PC-3 (cell line): ENCODE measurements at regions not wholly inside any gene's neighbourhood (a gene's known extent, or its start where the extent isn't known, plus 50 kb on each side); places are given as distances from the start of the nearest gene placed in this dataset.

ENCODE experiments used
- CTCF ChIP-seq: fragments of 300-600 bp; sonication (generic); conservative IDR thresholded peaks from 2 replicates; pipeline ENCODE4 v1.5.1; 2017; ENCODE audit warnings: antibody characterized with exemption, low read depth, mild to moderate bottlenecking, low read length
- EZH2 ChIP-seq: fragments of 300-600 bp; sonication (generic); IDR thresholded peaks from one replicate; pipeline ENCODE4 v1.6.1; 2017; ENCODE audit warnings: antibody characterized with exemption, mild to moderate bottlenecking, low read length; ENCODE audit not compliant: unreplicated experiment

DNA sequence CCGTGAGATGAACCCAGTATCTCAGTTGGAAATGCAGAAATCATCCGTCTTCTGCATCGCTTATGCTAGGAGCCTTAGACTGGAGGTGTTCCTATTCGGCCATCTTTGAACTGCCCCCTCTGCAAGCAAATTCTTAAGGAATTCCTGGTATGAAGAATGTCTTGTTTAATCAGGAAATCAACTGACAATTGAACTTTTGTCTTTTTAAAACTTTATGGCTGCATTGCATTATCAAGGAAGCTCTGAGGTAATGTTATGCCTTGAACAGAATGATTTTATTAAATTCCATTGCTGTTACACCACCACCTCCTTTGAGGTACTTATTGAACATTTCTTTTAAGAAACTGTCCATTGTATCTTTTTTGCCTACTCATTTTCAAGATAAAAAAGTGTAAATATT is 1915.7 kb upstream of the CDH9 start:
- TF ChIP-seq CTCF: no peak
- no peak for TF ChIP-seq EZH2
